ENCODE measurements at regions not wholly inside any gene's neighbourhood (a gene's known extent, or its start where the extent isn't known, plus 50 kb on each side); places are given as distances from the start of the nearest gene placed in this dataset.
"Not testable (repeated sequence)": the region's sequence is repeated elsewhere in the genome, so short reads cannot be mapped to it uniquely, and the experiment has no call there.

- DNase-seq (ENCODE audit: low spot score) = no peak
These were observed 196.9 kb upstream of the ZNF184 start for GRCh38 chr6:27669624-27670301.

GRCh38 chr6:27669295-27669623 lies 196.4 kb upstream of the ZNF184 start:
- no peak for DNase-seq (ENCODE audit: low spot score)

GRCh38 chr6:27668442-27669294 lies 195.8 kb upstream of the ZNF184 start:
- no peak for DNase-seq (ENCODE audit: low spot score)

GRCh38 chr6:27667657-27668441 lies 194.9 kb upstream of the ZNF184 start:
- DNase-seq (ENCODE audit: low spot score) = no peak

- DNase-seq (ENCODE audit: low spot score) = no peak
These were observed 194.2 kb upstream of the ZNF184 start for GRCh38 chr6:27667016-27667656.

GRCh38 chr6:27662769-27663168 lies 189.9 kb upstream of the ZNF184 start:
- no peak for DNase-seq (ENCODE audit: low spot score)

- not testable (repeated sequence) for DNase-seq (ENCODE audit: low spot score)
These were observed 189.3 kb upstream of the ZNF184 start for GRCh38 chr6:27662212-27662611.

- DNase-seq (ENCODE audit: low spot score) = not testable (repeated sequence)
These were observed 180.4 kb upstream of the ZNF184 start for GRCh38 chr6:27653143-27653825.

DNA sequence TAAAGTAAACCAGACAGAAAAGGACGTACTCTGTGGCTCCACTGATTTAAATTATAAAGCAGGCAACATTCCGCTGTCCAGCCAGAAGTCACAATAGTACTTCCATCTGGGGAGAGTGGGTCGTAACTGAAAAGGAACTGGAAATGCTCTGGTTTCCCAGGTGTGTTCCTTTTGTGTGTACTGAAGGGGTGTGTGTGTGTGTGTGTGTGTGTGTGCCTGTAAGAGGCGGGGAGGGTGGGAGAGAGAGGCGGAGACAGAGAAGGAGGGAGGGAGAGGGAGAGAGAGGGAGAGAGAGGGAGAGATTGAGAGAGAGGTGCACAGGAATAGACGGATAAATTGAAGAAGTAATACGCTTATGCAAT lies 178.4 kb upstream of the ZNF184 start:
- DNase-seq (ENCODE audit: low spot score) = no peak

- no peak for DNase-seq (ENCODE audit: low spot score)
These were observed 177.9 kb upstream of the ZNF184 start for GRCh38 chr6:27650620-27651370.

GRCh38 chr6:27644528-27644927 lies 171.6 kb upstream of the ZNF184 start:
- no peak for DNase-seq (ENCODE audit: low spot score)

GRCh38 chr6:27642744-27643456 lies 170.0 kb upstream of the ZNF184 start:
- DNase-seq (ENCODE audit: low spot score) = no peak

GRCh38 chr6:27635886-27636285 lies 163.0 kb upstream of the ZNF184 start:
- DNase-seq (ENCODE audit: low spot score) = not testable (repeated sequence)

DNA sequence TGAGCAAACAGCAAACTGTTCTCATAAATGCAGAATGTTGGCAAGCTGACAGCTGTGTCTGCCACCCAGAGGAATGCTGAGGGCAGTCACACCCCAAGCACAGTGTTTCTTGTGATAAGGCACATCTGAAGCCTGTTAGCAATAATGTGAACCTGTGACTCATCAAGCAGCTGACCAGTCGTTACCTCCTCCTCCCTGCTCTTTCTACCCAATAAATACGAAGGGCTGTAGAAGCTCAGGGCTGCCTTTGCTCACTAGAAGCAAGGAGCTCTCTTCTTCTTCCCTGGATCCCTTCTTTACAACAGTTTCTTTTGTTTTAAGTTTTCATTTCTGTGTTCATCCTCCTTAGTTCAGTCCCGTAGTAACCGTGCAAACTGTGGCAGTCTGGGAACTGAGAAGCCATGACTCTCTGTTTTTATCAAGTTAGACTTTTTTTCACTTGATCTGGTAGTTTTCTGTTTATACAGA lies 160.3 kb upstream of the ZNF184 start:
- DNase-seq (ENCODE audit: low spot score) = not testable (repeated sequence)

DNA sequence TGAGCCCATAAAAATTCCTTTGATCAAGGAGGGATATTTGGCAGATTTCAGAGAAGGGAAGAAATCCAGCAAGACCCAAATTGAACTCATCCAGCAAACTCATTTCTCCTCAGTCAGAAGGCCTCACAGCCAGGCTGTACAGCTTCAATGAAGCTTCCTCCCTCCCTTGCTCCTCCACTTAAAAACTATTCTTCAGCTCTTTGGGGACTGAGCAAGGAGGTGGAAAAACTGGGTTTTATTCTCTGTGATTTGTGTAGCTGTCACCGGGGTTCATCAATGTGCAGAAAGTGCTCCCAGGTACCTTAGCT lies 158.7 kb upstream of the ZNF184 start:
- DNase-seq (ENCODE audit: low spot score) = no peak

- DNase-seq (ENCODE audit: low spot score) = no peak
These were observed 158.1 kb upstream of the ZNF184 start for GRCh38 chr6:27630727-27631608.

- no peak for DNase-seq (ENCODE audit: low spot score)
These were observed 151.9 kb upstream of the ZNF184 start for GRCh38 chr6:27624694-27625262.

- no peak for DNase-seq (ENCODE audit: low spot score)
These were observed 150.2 kb upstream of the ZNF184 start for GRCh38 chr6:27623103-27623502.

DNA sequence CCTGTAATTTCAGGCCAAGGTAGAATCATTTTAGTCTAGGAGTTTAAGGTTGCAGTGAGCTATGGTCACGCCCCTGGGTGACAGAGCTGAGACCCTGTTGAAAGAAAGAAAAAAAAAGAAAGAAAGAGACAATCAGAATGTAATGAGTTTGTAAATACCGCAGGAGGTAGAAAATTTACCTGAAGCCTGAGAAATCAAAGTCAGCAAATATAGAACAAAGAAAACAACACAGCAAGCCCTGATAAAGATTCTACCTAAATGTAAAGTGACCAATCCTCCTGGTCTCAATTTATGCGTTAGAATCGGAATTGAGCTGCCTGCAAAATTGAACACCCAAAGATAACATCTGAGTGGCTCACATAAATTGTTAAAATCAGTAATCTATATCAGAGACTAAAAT lies 146.5 kb upstream of the ZNF184 start:
- DNase-seq (ENCODE audit: low spot score) = no peak
